SK-N-MC (cell line): ENCODE measurements at regions not wholly inside any gene's neighbourhood (a gene's known extent, or its start where the extent isn't known, plus 50 kb on each side); places are given as distances from the start of the nearest gene placed in this dataset.

Experiments
- DNase-seq: peaks from one replicate; pipeline ENCODE4 v3.0.0-alpha.2; 2011; ENCODE audit warnings: low read depth, low spot score
- H3K27ac ChIP-seq: fragments of 200-600 bp; sonication (generic); 2 replicates; pipeline ENCODE4 v1.5.1; 2016; ENCODE audit warnings: mixed run types
- H3K36me3 ChIP-seq: fragments of 200-600 bp; sonication (generic); 2 replicates; pipeline ENCODE4 v1.6.1; 2017; ENCODE audit warnings: antibody characterized with exemption, low read length, mixed read lengths; ENCODE audit not compliant: insufficient read depth
- H3K4me3 ChIP-seq: fragments of 200-600 bp; sonication (generic); 2 replicates; pipeline ENCODE4 v1.5.1; 2016
- H3K9ac ChIP-seq: fragments of 200-600 bp; sonication (generic); 2 replicates; pipeline ENCODE4 v1.8.0; 2017; ENCODE audit warnings: mixed run types, mixed read lengths; ENCODE audit not compliant: insufficient read length
- H3K9me3 ChIP-seq: fragments of 200-600 bp; sonication (generic); 2 replicates; pipeline ENCODE4 v1.6.1; 2017; ENCODE audit warnings: low read depth, mild to moderate bottlenecking, antibody characterized with exemption, low read length, moderate library complexity, mixed read lengths
- EZH2 ChIP-seq: fragments of 200-600 bp; sonication (generic); IDR thresholded peaks from one replicate; pipeline ENCODE4 v1.6.1; 2017; ENCODE audit warnings: antibody characterized with exemption
- FOXP2 ChIP-seq: optimal IDR thresholded peaks from 2 replicates; pipeline ENCODE3; 2011; ENCODE audit warnings: mild to moderate bottlenecking, moderate library complexity; ENCODE audit not compliant: insufficient read depth; ENCODE audit errors: extremely low read length, control extremely low read depth
- POLR2AphosphoS5 ChIP-seq: IDR thresholded peaks from 2 replicates; pipeline ENCODE4 v1.6.1; 2012; ENCODE audit warnings: mild to moderate bottlenecking, low read depth, low read length, borderline replicate concordance

DNA sequence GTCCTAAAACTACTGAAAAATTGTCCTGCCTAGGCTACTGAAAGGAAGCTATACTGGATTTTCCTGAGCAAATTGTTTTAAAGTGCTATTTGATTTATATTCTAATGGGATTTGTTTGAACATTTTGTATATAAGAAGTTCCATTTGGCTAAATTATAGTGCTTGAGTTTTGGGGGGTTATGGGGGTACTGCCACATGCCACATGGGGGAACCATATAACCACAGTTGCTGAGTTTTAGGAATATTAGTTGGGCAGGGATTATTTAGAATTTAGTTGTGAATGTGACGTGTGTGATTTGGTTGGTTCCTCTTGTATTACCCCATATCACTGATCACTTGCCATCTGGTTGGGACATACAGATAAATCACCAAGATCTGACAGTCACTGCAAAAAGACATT is 224.5 kb upstream of the TAPT1 start:
- Histone ChIP-seq H3K9me3 (no peaks in the 10 kb centered on the region), H3K27ac (no peak overlapping the region), H3K4me3 (no peak overlapping the region), H3K9ac (no peak overlapping the region), H3K36me3 (no peaks in the 10 kb centered on the region)
- DNase-seq, result no peak
- no peak for TF ChIP-seq EZH2
- no peak for TF ChIP-seq POLR2AphosphoS5
- no peak for TF ChIP-seq FOXP2

DNA sequence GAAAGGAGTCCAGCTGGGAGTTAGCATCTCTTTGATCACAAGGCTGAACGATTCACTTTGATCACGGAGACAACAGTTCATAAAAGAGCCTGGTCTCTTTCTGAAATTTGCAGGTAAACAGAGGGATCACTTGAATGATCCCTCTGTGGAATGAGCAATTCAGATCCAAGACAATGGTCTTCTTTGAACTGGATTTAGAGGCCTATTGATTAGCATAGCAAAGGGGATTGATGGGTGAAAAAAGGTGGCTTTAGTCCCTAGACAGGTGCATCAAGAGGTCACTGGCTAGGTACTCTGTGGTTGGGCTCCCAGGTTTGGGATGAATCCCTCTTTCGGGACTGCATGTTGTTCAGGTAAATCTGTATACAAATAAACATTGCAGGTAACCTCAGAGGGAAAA is 223.8 kb upstream of the TAPT1 start:
- DNase-seq, result no peak
- H3K4me3 ChIP-seq, result no peak overlapping the region
- TF ChIP-seq FOXP2, result no peak
- no peak for TF ChIP-seq EZH2
- no peak for TF ChIP-seq POLR2AphosphoS5
- no peaks in the 10 kb centered on the region for H3K36me3 ChIP-seq
- H3K9me3 ChIP-seq, result no peaks in the 10 kb centered on the region
- H3K9ac ChIP-seq, result no peak overlapping the region
- no peak overlapping the region for H3K27ac ChIP-seq

DNA sequence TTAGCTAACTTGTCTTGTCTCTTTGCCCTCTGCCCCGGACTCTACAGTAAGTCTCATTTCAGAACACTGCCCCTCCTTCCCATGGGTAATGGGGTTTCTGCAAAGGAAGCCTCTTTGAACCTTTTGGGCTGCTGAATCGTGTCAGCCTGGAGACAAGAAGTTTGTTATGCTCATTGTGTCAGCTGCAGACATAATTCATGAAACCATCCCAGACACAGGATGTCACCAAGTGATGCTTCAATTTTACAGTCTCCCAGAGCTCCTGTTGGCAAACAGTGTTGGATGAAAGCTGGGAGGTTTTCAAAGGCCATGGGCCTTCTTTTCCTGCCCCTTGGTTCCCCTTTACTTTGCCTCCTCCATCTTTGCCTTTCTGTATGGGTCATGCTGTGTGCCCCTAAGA is 223.1 kb upstream of the TAPT1 start:
- H3K9me3 ChIP-seq, result no peaks in the 10 kb centered on the region
- no peak overlapping the region for H3K9ac ChIP-seq
- H3K27ac ChIP-seq, result no peak overlapping the region
- no peaks in the 10 kb centered on the region for H3K36me3 ChIP-seq
- no peak overlapping the region for H3K4me3 ChIP-seq
- no peak for DNase-seq
- TF ChIP-seq FOXP2 (no peak), EZH2 (no peak), POLR2AphosphoS5 (no peak)

DNA sequence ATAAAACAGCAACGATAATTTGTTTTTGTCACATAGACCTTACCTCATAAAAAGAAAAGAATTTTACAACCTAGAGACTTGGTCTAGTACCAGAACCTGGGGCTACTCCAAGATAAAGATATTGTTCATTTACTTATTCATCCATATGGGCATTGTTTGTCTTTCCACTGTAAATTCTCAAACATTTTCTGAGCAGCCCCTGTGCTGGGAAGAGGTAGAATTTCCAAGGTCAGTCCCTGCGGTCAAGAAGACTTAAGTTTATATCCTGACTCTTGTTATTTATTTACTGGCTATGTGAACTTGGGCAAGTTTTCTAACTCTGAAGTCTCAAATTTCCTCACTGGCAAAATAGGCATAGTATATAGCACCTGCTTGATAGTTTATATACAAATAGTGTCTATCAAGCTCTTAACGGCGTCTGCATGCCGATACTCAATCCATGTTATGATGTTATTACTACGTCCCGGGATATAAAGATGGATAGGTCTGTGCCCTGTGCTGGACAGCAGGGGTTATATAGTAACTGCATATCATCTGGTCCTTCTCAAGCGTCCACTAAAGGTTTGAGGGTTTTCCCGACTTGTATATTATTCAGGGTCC is 222.1 kb upstream of the TAPT1 start:
- H3K4me3 ChIP-seq, result no peak overlapping the region
- H3K9ac ChIP-seq, result no peak overlapping the region
- H3K36me3 ChIP-seq, result no peaks in the 10 kb centered on the region
- TF ChIP-seq FOXP2, result no peak
- no peak for TF ChIP-seq EZH2
- DNase-seq, result no peak
- no peak overlapping the region for H3K27ac ChIP-seq
- H3K9me3 ChIP-seq, result no peaks in the 10 kb centered on the region

DNA sequence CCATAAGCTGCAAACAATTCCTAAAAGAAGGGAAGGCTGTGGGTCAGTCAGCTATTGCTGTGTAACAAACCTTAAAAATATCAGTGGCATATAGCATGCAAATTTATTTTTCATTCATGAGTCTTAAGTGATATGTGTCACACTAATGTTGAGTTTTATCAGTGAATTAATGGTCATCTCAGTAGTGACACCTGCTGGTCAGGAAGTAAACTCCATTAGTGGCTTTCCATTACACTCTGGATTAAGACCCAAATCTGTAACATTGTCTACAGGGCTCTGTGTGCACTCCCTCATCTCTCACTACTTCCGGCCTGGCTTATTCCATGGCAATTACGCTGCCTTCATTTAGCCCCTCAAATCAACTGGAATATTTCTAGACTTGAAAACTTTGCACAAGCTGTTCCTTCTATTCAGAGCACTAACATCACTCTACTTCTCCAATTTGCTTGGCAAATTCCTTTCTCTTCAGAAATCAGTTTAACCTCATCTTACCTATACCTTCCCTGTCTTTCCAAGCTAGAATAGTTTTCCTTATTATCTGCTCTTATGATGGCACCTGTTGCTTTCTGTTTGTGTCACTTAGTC is 217.3 kb upstream of the TAPT1 start:
- H3K4me3 ChIP-seq, result no peak overlapping the region
- H3K9ac ChIP-seq, result no peak overlapping the region
- TF ChIP-seq FOXP2, result no peak
- TF ChIP-seq EZH2, result no peak
- no peak for TF ChIP-seq POLR2AphosphoS5
- no peak for DNase-seq
- H3K36me3 ChIP-seq, result no peaks in the 10 kb centered on the region
- no peaks in the 10 kb centered on the region for H3K9me3 ChIP-seq
- H3K27ac ChIP-seq, result no peak overlapping the region

DNA sequence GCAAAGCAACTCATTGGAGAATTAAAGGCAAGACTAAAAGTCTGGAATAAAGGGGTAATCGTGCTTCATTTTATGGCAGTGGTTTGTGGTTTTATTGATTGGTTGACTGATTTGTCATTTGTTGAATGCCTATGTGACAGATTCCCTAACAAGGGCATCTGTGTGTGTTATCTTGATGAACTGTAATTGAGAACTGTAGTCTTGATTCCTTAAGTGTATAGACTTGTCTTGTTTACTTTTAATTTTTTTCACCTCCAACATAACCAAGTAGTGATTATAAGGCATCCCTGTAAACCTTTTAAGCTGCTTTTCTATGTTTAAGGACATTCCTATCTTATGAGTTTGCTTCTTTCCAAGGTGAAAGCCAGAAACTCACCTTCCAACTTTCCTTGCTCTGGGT is 216.0 kb upstream of the TAPT1 start:
- H3K9me3 ChIP-seq, result no peaks in the 10 kb centered on the region
- no peak overlapping the region for H3K27ac ChIP-seq

DNA sequence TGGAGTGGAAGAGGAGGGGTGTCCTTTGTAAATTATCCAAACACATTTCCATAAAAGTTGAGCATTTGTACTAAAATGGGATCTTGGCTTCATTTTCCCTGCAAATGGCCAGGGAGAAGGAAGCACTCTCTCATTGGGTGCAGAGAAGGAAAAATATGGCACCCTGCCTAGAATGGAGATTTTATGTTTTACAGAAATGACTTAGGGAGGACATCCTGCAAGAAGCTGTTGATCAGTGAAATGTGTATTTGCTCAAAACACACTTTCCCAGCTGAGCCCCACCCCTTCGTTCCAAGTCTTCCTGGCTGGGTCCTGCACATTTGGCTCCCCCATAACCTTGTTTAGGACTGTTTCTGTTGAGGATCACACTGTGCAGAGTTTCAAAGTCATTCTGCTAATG is 213.5 kb upstream of the TAPT1 start:
- TF ChIP-seq POLR2AphosphoS5 (no peak), EZH2 (no peak), FOXP2 (no peak)
- Histone ChIP-seq H3K4me3 (no peak overlapping the region), H3K9ac (no peak overlapping the region), H3K27ac (no peak overlapping the region), H3K36me3 (no peaks in the 10 kb centered on the region), H3K9me3 (no peaks in the 10 kb centered on the region)
- no peak for DNase-seq

More for the DNA sequence above, 216.0 kb upstream of the TAPT1 start:
- TF ChIP-seq FOXP2 (no peak), POLR2AphosphoS5 (no peak), EZH2 (no peak)
- Histone ChIP-seq H3K9ac (no peak overlapping the region), H3K4me3 (no peak overlapping the region), H3K36me3 (no peaks in the 10 kb centered on the region)
- DNase-seq, result no peak

DNA sequence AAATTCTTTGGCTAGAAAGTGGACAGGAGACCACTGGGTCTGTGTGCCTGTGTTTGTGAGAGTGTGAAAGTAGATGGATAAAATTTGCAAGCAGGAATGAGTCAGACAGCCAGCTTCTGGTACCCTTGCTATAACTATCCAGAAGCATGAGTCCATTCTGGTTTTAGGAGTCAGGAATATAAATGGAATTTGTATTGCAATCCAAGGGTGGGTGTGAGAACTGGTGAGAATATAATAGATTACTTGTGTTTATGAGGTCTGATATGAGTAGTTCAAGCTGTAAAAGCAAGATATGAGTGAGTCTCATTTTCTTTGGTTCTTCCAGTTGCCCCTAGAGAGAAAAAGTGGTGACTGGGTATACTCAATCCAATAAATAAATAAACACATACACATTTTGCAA is 212.7 kb upstream of the TAPT1 start:
- H3K4me3 ChIP-seq, result no peak overlapping the region
- TF ChIP-seq POLR2AphosphoS5 (no peak), EZH2 (no peak), FOXP2 (no peak)
- no peak for DNase-seq
- H3K36me3 ChIP-seq, result no peaks in the 10 kb centered on the region
- no peak overlapping the region for H3K9ac ChIP-seq
- H3K9me3 ChIP-seq, result no peaks in the 10 kb centered on the region
- H3K27ac ChIP-seq, result no peak overlapping the region

DNA sequence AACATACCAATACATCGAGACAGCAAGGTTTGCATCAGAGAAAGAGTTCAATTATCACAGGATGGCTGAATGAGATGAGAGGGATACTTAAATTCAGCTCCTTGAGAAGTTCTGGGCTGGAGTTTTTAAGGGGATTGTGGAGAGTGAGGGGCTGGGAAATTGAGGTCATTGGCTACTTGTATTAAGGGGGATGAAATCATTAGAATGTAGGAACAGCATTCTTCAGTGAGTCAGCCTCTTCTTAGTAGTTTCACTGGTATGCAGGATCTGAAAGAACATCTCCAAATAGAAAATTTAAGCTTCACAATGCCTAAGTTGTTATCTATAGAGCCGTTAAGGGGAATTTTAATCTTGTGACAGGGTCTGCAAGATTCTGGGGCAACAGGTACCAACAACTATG is 211.6 kb upstream of the TAPT1 start:
- TF ChIP-seq POLR2AphosphoS5 (no peak), FOXP2 (no peak), EZH2 (no peak)
- Histone ChIP-seq H3K9me3 (no peaks in the 10 kb centered on the region), H3K4me3 (no peak overlapping the region), H3K27ac (no peak overlapping the region), H3K9ac (no peak overlapping the region), H3K36me3 (no peaks in the 10 kb centered on the region)
- no peak for DNase-seq
